Activated T-cell treated with anti-CD3 and anti-CD28 coated beads, Interleukin-2, amount 50 U/mL, for 72 hours (primary cell): ENCODE measurements at regions not wholly inside any gene's neighbourhood (a gene's known extent, or its start where the extent isn't known, plus 50 kb on each side); places are given as distances from the start of the nearest gene placed in this dataset.
A peak's percentile ranks its signal among the peaks of the same experiment; 100 is the strongest.
"Not testable (repeated sequence)": the region's sequence is repeated elsewhere in the genome, so short reads cannot be mapped to it uniquely, and the experiment has no call there.

ENCODE experiments used
- ATAC-seq, 2 donors: fragments of 150-1000 bp; cut with Tn5 transposase; replicated peaks in 1 of 2; 2 replicates each; pipeline ENCODE4 v1.10.0; 2021; ENCODE audit warnings: moderate library complexity in 2 of 2, mild to moderate bottlenecking in 1 of 2
- DNase-seq, 2 donors: peaks; one replicate each; pipeline ENCODE4 v3.0.0; 2021 to 2022; ENCODE audit warnings: mixed read lengths in 1 of 2
- H3K27ac Mint-ChIP-seq: one replicate; pipeline ENCODE4 v1.8.0; 2022; ENCODE audit warnings: mild to moderate bottlenecking, moderate library complexity, mixed read lengths
- H3K27me3 Mint-ChIP-seq: one replicate; pipeline ENCODE4 v1.8.0; 2022; ENCODE audit warnings: low read depth, mixed read lengths
- H3K36me3 Mint-ChIP-seq, 2 donors: one replicate each; pipeline ENCODE4 v1.8.0; 2022; ENCODE audit warnings: mixed read lengths in 2 of 2, mild to moderate bottlenecking in 1 of 2; ENCODE audit not compliant: insufficient read depth in 2 of 2
- H3K4me1 Mint-ChIP-seq: one replicate; pipeline ENCODE4 v1.8.0; 2022; ENCODE audit warnings: low read depth, mixed read lengths
- H3K4me3 Mint-ChIP-seq, 2 donors: one replicate each; pipeline ENCODE4 v1.8.0; 2022; ENCODE audit warnings: mild to moderate bottlenecking in 2 of 2, mixed read lengths in 2 of 2, moderate library complexity in 2 of 2
- H3K9me3 Mint-ChIP-seq, 2 donors: one replicate each; pipeline ENCODE4 v1.8.0; 2022; ENCODE audit warnings: mixed read lengths in 2 of 2

GRCh38 chr2:145752091-145752806 is 1232.3 kb upstream of the ZEB2 start:
- no peak overlapping the region for H3K4me3 Mint-ChIP-seq
- H3K36me3 Mint-ChIP-seq, result no peaks in the 10 kb centered on the region
- no peak overlapping the region for H3K27ac Mint-ChIP-seq
- ATAC-seq (no peak), DNase-seq (no peak)
- peaks cover 0 to 2% of the 10 kb centered on the region in 2 donors for H3K9me3 Mint-ChIP-seq
- H3K4me1 Mint-ChIP-seq, result peaks cover 18% of the 10 kb centered on the region
- H3K27me3 Mint-ChIP-seq, result peaks cover 18% of the 10 kb centered on the region

DNA sequence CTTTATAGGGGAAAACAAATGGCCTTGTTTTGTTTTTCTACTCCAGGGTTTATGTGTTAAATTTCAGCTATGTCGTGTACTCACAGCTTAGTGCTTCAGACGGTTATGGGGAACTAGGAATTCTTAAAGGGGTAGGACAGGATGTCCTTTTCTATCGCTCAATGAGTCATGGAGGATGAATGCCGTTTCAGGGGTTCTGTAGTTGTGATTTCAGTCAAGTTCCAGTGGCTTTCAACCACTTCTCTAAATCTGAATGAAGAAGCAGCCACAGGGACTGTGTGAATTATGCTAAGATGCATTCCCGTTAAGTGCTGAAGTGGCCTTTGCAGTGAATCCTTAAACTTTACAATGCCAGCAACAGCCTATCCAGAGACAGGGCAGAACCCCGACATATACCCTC is 1231.7 kb upstream of the ZEB2 start:
- no peak overlapping the region for H3K27ac Mint-ChIP-seq

DNA sequence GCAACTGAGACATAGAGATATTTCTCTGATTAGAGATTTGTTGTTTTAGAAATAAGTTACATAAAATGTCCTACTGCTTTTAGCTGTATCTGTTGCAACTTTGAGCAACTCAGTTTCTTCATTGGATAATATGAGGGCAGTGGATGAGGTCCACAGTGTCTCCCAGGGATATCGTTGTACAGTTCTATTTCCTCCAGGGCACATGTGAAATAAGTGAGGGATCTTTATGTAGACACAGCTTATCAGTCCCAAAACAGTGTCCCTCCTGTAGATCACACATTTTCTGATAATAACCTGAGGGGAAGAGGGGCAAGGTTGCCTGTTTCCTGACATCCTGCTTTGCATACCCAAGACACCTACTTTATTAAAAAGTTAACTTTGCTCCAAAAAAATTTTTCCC is 1231.2 kb upstream of the ZEB2 start:
- Mint-ChIP-seq H3K27ac (no peak overlapping the region), H3K27me3 (peaks cover 25% of the 10 kb centered on the region)
- no peak for ATAC-seq

More for the DNA sequence above, 1231.7 kb upstream of the ZEB2 start:
- H3K9me3 Mint-ChIP-seq, result peaks cover 0 to 2% of the 10 kb centered on the region in 2 donors
- ATAC-seq, result peak; percentile 56 to 58
- H3K27me3 Mint-ChIP-seq, result peaks cover 21% of the 10 kb centered on the region
- H3K4me3 Mint-ChIP-seq, result no peak overlapping the region
- peaks cover 18% of the 10 kb centered on the region for H3K4me1 Mint-ChIP-seq
- DNase-seq, result no peak
- H3K36me3 Mint-ChIP-seq, result no peaks in the 10 kb centered on the region

GRCh38 chr2:145750612-145751011 is 1230.7 kb upstream of the ZEB2 start:
- DNase-seq (no peak), ATAC-seq (no peak)
- Mint-ChIP-seq H3K36me3 (no peaks in the 10 kb centered on the region), H3K27ac (no peak overlapping the region), H3K4me3 (no peak overlapping the region), H3K27me3 (peaks cover 28% of the 10 kb centered on the region), H3K9me3 (peaks cover 0 to 5% of the 10 kb centered on the region in 2 donors), H3K4me1 (peaks cover 18% of the 10 kb centered on the region)

More for the DNA sequence above, 1231.2 kb upstream of the ZEB2 start:
- Mint-ChIP-seq H3K9me3 (peaks cover 0 to 5% of the 10 kb centered on the region in 2 donors), H3K36me3 (no peaks in the 10 kb centered on the region), H3K4me3 (no peak overlapping the region), H3K4me1 (peaks cover 18% of the 10 kb centered on the region)
- DNase-seq, result no peak

DNA sequence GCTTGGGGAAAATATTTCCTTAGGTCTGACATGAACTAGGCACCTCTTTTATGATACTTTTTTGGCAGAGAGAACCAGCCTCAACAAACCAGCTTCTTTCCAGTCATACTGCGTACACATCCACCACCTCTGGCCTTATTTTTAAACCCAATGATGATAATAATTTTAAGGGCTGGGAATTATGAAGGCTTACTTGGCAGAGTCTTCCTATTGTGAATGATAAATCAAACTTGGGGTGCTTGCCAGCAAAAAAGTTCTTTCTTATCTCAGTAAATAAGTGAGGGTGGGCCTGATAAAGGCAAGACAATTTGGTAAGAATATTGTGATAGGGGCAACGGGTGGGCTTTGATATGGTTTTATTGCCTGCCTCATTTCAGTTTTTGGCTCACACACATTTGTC is 1230.2 kb upstream of the ZEB2 start:
- Mint-ChIP-seq H3K4me3 (no peak overlapping the region), H3K4me1 (peaks cover 20% of the 10 kb centered on the region), H3K27ac (no peak overlapping the region), H3K9me3 (peaks cover 0 to 5% of the 10 kb centered on the region in 2 donors), H3K27me3 (peaks cover 28% of the 10 kb centered on the region), H3K36me3 (no peaks in the 10 kb centered on the region)
- ATAC-seq (no peak), DNase-seq (no peak)

DNA sequence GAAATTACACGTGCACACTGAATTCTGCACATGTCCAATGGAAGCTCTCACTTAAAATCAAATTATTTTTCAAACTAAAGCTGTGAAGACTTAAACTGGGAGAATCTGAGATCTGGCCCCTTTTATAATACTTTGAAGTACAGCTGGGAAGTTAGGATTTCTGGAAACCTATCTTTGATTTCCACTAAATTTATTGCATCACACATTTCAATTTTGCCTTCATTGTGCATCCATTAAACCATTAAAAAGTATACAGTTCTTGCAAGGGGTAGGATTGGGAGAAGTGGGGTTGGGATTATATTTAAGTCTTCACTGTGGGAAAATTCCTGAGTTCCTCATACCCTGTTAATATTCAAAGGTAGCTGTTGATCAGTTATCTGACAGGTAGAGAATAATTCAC is 1229.6 kb upstream of the ZEB2 start:
- H3K4me3 Mint-ChIP-seq, result no peak overlapping the region
- ATAC-seq, result no peak
- H3K4me1 Mint-ChIP-seq, result peaks cover 25% of the 10 kb centered on the region

GRCh38 chr2:145748927-145749326 is 1229.0 kb upstream of the ZEB2 start:
- no peak for DNase-seq
- peak; percentile 47 to 55 for ATAC-seq
- Mint-ChIP-seq H3K4me3 (no peak overlapping the region), H3K9me3 (peaks cover 2 to 5% of the 10 kb centered on the region in 2 donors), H3K27ac (no peak overlapping the region), H3K27me3 (peaks cover 28% of the 10 kb centered on the region), H3K36me3 (no peaks in the 10 kb centered on the region), H3K4me1 (peaks cover 29% of the 10 kb centered on the region)

More for the DNA sequence above, 1229.6 kb upstream of the ZEB2 start:
- Mint-ChIP-seq H3K27me3 (peaks cover 28% of the 10 kb centered on the region), H3K36me3 (no peaks in the 10 kb centered on the region), H3K9me3 (peaks cover 2 to 5% of the 10 kb centered on the region in 2 donors), H3K27ac (no peak overlapping the region)
- DNase-seq, result no peak

GRCh38 chr2:145747715-145748114 is 1227.8 kb upstream of the ZEB2 start:
- ATAC-seq, result no peak
- no peak for DNase-seq
- no peak overlapping the region for H3K27ac Mint-ChIP-seq
- no peak overlapping the region for H3K4me3 Mint-ChIP-seq
- H3K4me1 Mint-ChIP-seq, result peaks cover 29% of the 10 kb centered on the region
- H3K9me3 Mint-ChIP-seq, result peaks cover 2 to 5% of the 10 kb centered on the region in 2 donors
- no peaks in the 10 kb centered on the region for H3K36me3 Mint-ChIP-seq
- peaks cover 28% of the 10 kb centered on the region for H3K27me3 Mint-ChIP-seq

GRCh38 chr2:145745387-145745721 is 1225.4 kb upstream of the ZEB2 start:
- DNase-seq, H3K9me3 Mint-ChIP-seq, ATAC-seq, H3K36me3 Mint-ChIP-seq, H3K4me3 Mint-ChIP-seq, H3K27ac Mint-ChIP-seq: not testable (repeated sequence)
- H3K4me1 Mint-ChIP-seq, result peaks cover 18% of the 10 kb centered on the region
- peaks cover 20% of the 10 kb centered on the region for H3K27me3 Mint-ChIP-seq

DNA sequence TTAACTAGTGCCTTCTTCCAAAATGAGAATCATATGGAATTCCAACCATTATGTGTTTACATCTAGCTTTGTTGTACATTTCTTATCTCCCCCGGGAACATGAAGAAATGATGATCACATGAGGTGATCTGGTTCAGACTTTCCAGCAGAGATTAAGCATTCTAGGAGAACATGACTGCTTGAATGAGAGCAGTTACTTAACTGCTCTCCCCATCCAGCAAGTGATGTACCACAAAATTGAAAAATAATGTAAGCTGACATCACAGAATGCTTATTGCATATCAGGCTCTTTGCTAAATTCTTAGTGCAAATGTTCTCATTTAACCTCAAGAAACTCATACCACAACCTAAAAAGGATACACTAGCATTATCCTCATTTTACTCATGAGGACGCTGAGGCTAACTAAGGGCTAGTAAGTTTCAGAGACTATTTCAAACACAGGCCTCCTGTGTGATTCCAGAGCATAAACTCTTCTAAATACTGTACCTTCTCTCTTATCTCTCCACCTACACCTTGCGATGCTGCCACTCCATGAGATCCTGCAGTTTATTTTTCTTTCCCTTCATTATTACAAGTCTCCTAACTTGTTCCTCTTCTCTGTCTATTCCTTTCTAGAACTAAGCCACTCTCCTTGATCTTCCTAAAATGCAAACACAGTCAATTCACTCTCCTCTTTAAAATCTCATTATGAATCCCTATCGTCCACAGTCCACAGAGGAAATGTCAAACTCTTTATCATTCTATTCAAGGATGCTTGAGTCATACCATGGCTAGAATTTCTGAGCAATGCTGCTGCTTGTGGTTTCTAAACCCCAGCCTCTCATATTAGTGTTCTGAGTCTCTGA is 1224.8 kb upstream of the ZEB2 start:
- no peaks in the 10 kb centered on the region for H3K36me3 Mint-ChIP-seq
- H3K4me3 Mint-ChIP-seq, result peak overlapping the region in 1 of 2 donors; percentile 11
- H3K4me1 Mint-ChIP-seq, result peaks cover 24% of the 10 kb centered on the region
- peak; percentile 83 to 84 for ATAC-seq
- peak overlapping the region; percentile 1 for H3K27ac Mint-ChIP-seq
- peaks cover 20% of the 10 kb centered on the region for H3K27me3 Mint-ChIP-seq
- peaks cover 2 to 5% of the 10 kb centered on the region in 2 donors for H3K9me3 Mint-ChIP-seq
- no peak for DNase-seq

DNA sequence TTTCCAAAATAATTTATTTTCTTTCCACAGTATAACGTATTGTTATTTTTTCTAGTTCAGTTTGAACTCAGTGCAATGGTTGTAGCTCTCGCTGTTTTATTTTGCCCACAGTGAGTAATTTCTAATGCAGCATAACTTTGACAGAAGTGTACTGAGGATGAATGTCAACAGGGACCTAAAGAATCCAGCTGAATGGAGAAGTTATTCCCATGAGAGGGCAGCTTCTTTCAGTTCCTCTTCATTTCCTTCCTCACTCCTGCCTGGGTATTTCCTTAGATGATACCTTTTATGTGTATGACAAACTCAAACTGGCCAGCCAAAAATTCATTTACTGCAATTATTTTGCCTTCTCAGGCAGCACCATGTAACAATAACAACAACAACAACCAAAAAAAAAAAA is 1223.1 kb upstream of the ZEB2 start:
- Mint-ChIP-seq H3K4me1 (peaks cover 24% of the 10 kb centered on the region), H3K36me3 (no peaks in the 10 kb centered on the region), H3K9me3 (peaks cover 2 to 5% of the 10 kb centered on the region in 2 donors), H3K27ac (no peak overlapping the region), H3K27me3 (peaks cover 18% of the 10 kb centered on the region), H3K4me3 (no peak overlapping the region)
- no peak for ATAC-seq
- DNase-seq, result no peak

- Mint-ChIP-seq H3K4me1 (peaks cover 24% of the 10 kb centered on the region), H3K27ac (no peak overlapping the region), H3K4me3 (no peak overlapping the region), H3K9me3 (peaks cover 2 to 3% of the 10 kb centered on the region in 2 donors), H3K36me3 (no peaks in the 10 kb centered on the region), H3K27me3 (peaks cover 8% of the 10 kb centered on the region)
- no peak for DNase-seq
- no peak for ATAC-seq
Measured at GRCh38 chr2:145741636-145742035, 1221.7 kb upstream of the ZEB2 start.

DNA sequence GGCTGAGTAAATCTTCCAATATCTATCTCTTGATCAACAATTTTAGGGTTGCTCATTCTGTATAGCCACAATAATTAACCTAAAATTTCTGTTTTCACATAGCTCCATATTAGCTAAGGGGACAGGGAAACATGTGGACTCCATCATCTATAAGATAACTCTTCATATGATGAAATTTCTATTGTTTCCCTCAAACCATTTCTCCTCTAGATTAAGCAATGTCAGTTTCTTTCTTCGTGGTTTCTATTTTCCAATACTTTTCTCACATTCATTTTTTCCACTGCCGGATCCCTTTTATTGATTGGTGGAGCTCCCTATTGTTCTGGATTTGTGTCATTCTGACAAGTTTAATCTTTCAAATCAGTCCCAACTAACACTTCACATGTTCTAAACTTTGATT is 1221.3 kb upstream of the ZEB2 start:
- Mint-ChIP-seq H3K4me3 (no peak overlapping the region), H3K36me3 (no peaks in the 10 kb centered on the region), H3K27ac (no peak overlapping the region), H3K9me3 (peaks cover under 1 to 2% of the 10 kb centered on the region in 2 donors), H3K4me1 (peaks cover 24% of the 10 kb centered on the region), H3K27me3 (peaks cover 3% of the 10 kb centered on the region)
- no peak for DNase-seq
- no peak for ATAC-seq
